NT2/D1 (cell line): ENCODE measurements at regions not wholly inside any gene's neighbourhood (a gene's known extent, or its start where the extent isn't known, plus 50 kb on each side); places are given as distances from the start of the nearest gene placed in this dataset.

Experiments used
- DNase-seq: peaks from one replicate; pipeline ENCODE4 v3.0.0-alpha.2; 2011; ENCODE audit warnings: low read depth, low spot score
- H3K27me3 ChIP-seq: 2 replicates; pipeline ENCODE4 v1.6.0; 2011; ENCODE audit warnings: mild to moderate bottlenecking; ENCODE audit not compliant: insufficient read length, insufficient read depth
- H3K36me3 ChIP-seq: 2 replicates; pipeline ENCODE4 v1.6.1; 2011; ENCODE audit warnings: mild to moderate bottlenecking, low read length, mixed read lengths; ENCODE audit not compliant: insufficient read depth, insufficient read length
- H3K4me1 ChIP-seq: 2 replicates; pipeline ENCODE4 v1.5.1; 2011; ENCODE audit not compliant: insufficient read depth, insufficient read length
- H3K4me3 ChIP-seq: 2 replicates; pipeline ENCODE4 v1.5.1; 2011; ENCODE audit warnings: low read depth; ENCODE audit not compliant: insufficient read length
- H3K9ac ChIP-seq: 2 replicates; pipeline ENCODE4 v1.6.0; 2011; ENCODE audit warnings: low read depth; ENCODE audit not compliant: insufficient read length
- H3K9me3 ChIP-seq: 2 replicates; pipeline ENCODE4 v1.5.1; 2011; ENCODE audit warnings: mild to moderate bottlenecking, low read length; ENCODE audit not compliant: insufficient read depth
- SUZ12 ChIP-seq: IDR thresholded peaks from 2 replicates; pipeline ENCODE4 v1.6.1; 2011; ENCODE audit not compliant: insufficient read length, insufficient read depth; ENCODE audit errors: extremely low read depth
- YY1 ChIP-seq: IDR thresholded peaks from 2 replicates; pipeline ENCODE4 v1.6.1; 2011; ENCODE audit not compliant: insufficient read length, insufficient read depth
- ZNF274 ChIP-seq: IDR thresholded peaks from 2 replicates; pipeline ENCODE4 v1.6.1; 2011; ENCODE audit warnings: mild to moderate bottlenecking, low read depth, low read length

DNA sequence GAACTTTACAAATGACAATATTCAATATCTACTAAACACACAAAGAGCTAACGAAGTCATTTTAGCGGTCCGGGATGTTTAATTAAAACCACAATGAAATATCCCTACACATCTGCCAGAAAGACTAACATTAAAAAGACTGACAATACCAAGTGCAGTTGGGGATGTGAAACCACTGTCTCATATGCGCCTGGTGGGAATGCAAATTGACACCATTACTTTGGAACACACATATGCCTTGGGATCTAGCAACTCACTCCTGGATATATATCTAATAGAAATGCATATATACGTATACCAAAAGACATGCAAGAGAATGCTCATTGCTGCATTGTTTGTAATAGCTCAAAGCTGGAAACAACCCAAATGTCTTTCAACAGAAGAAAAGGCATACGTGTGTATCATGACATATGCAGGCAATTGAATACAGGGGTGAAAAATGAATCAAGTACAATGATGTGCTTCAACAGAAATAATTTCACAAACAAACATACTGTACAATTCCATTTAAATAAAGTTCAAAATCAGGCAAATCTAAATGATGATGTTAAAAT lies 153.3 kb downstream of the CARTPT start:
- Histone ChIP-seq H3K36me3 (no peaks in the 10 kb centered on the region), H3K4me3 (no peak overlapping the region), H3K9me3 (no peaks in the 10 kb centered on the region; the same call in 1 of the 2 replicates), H3K9ac (no peak overlapping the region), H3K27me3 (no peaks in the 10 kb centered on the region), H3K4me1 (no peaks in the 10 kb centered on the region)
- DNase-seq: no peak
- TF ChIP-seq SUZ12: no peak
- TF ChIP-seq ZNF274: no peak
- no peak for TF ChIP-seq YY1

GRCh38 chr5:71873191-71873591 lies 154.1 kb downstream of the CARTPT start:
- no peak for DNase-seq
- H3K4me1 ChIP-seq: no peaks in the 10 kb centered on the region
- H3K9me3 ChIP-seq: no peaks in the 10 kb centered on the region; the same call in 1 of the 2 replicates
- no peak overlapping the region for H3K9ac ChIP-seq
- no peak overlapping the region for H3K4me3 ChIP-seq
- no peaks in the 10 kb centered on the region for H3K27me3 ChIP-seq
- no peaks in the 10 kb centered on the region for H3K36me3 ChIP-seq
- TF ChIP-seq SUZ12: no peak
- no peak for TF ChIP-seq YY1
- no peak for TF ChIP-seq ZNF274

GRCh38 chr5:71874521-71874920 lies 155.4 kb downstream of the CARTPT start:
- H3K4me1 ChIP-seq: no peaks in the 10 kb centered on the region
- no peaks in the 10 kb centered on the region; the same call in 1 of the 2 replicates for H3K9me3 ChIP-seq
- no peak overlapping the region for H3K4me3 ChIP-seq
- no peaks in the 10 kb centered on the region for H3K27me3 ChIP-seq
- TF ChIP-seq YY1: no peak
- no peak for TF ChIP-seq ZNF274
- no peak for TF ChIP-seq SUZ12
- no peak for DNase-seq
- no peak overlapping the region for H3K9ac ChIP-seq
- H3K36me3 ChIP-seq: no peaks in the 10 kb centered on the region

DNA sequence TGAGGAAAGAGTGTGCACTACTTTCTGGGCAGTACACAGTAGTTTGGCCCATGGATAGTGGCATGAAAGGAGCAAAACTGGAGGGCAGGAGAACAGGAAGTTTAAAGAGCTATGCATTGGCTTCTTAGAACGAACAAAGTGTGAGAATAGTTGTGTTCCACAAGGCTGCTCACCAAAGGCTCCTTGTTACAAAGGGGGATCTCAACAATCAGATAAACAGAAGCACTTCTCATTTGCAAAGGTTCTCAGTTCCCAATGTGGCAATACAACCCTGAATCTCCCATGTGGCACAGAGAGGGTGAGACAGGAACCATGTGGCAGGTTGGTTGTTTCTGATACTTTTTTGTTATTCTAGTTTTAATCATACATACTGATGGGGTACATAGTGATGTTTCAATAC lies 158.4 kb downstream of the CARTPT start:
- no peak for TF ChIP-seq ZNF274
- no peak for TF ChIP-seq SUZ12
- TF ChIP-seq YY1: no peak
- H3K27me3 ChIP-seq: no peaks in the 10 kb centered on the region
- DNase-seq: no peak
- H3K4me1 ChIP-seq: no peaks in the 10 kb centered on the region
- no peak overlapping the region for H3K9ac ChIP-seq
- H3K4me3 ChIP-seq: no peak overlapping the region
- no peaks in the 10 kb centered on the region for H3K9me3 ChIP-seq
- no peaks in the 10 kb centered on the region for H3K36me3 ChIP-seq

DNA sequence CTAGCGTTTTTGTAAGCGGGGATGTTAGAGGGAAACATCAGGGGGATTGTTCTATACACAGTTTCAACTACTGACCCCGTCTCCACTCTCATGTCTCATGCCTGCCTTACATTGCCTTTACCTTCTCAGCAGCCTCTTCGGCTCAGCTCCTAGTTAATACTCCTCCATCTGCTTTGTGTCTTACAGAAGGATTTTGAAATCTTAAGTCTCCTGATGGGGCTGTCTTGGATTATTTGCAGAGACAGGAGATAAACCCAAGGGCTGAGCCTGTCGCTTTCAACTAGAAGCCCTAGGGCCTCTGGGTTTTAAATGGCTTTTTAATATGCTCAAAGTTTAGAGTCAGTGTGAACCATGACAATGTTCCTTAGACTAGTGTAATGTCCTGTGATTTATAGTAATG lies 161.5 kb downstream of the CARTPT start:
- no peak overlapping the region for H3K9ac ChIP-seq
- DNase-seq: no peak
- peaks cover 8% of the 10 kb centered on the region for H3K4me1 ChIP-seq
- H3K4me3 ChIP-seq: no peak overlapping the region
- H3K27me3 ChIP-seq: no peaks in the 10 kb centered on the region
- no peak for TF ChIP-seq ZNF274
- TF ChIP-seq SUZ12: no peak
- no peak for TF ChIP-seq YY1
- no peaks in the 10 kb centered on the region for H3K36me3 ChIP-seq
- H3K9me3 ChIP-seq: no peaks in the 10 kb centered on the region

DNA sequence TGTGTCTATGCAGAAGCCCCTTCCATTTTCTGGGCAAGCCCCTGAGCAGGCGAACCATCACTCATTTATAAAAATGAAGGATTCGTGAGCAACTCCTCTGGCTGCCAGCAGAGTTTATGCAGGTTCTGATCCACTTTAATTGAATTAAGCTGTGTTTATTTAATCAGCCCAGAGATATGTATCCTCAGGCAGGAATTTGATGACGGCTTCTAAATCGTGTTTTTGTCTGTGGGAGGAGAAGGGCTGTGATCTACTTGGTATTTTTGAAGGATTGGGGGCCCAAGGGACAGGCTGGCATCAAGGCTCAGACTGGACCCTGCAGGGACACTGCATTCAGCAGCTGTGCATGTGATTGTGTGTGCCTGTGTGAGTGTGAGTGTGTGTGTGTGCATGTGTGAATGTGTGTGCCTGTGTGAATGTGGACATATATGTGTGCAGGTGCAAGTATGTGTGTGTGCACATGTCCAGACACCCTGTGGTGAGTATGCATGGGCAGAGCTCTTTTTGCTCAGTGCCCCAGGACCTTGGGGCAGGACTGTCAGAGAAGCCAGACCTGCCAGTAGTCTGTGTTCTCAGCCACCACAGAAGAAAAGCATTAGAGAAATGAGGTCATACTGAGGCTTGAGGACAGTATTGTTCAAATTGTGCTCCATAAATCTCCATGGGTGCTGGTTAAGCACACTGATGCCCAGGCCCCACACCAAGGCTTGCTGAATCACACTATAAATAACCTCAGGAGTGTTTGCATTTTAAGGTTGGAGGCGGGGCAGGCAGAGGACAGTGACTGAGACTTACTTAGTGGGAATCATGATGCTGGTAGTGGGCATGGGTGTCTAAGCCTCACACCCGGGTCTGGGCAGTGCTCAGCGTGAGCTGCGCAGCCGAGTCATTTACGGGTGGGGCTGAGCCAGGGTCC lies 164.0 kb downstream of the CARTPT start:
- no peak overlapping the region for H3K9ac ChIP-seq
- peaks cover 8% of the 10 kb centered on the region for H3K4me1 ChIP-seq
- no peak overlapping the region for H3K4me3 ChIP-seq
- TF ChIP-seq ZNF274 (no peak), YY1 (no peak), SUZ12 (no peak)
- no peak for DNase-seq
- H3K36me3 ChIP-seq: no peaks in the 10 kb centered on the region
- 0 out of 2 replicates have a peak, but pooled peaks cover 4% of the 10 kb centered on the region for H3K9me3 ChIP-seq
- no peaks in the 10 kb centered on the region for H3K27me3 ChIP-seq

- H3K27me3 ChIP-seq: no peaks in the 10 kb centered on the region
- 0 out of 2 replicates have a peak, but pooled peaks cover 5% of the 10 kb centered on the region for H3K9me3 ChIP-seq
- DNase-seq: no peak
- H3K9ac ChIP-seq: no peak overlapping the region
- H3K36me3 ChIP-seq: no peaks in the 10 kb centered on the region
- H3K4me1 ChIP-seq: peaks cover 8% of the 10 kb centered on the region
- H3K4me3 ChIP-seq: no peak overlapping the region
- TF ChIP-seq YY1 (no peak), ZNF274 (no peak), SUZ12 (no peak)
Measured at GRCh38 chr5:71883742-71884103, 164.6 kb downstream of the CARTPT start.
